Choroid plexus epithelial cell (primary cell): ENCODE measurements at regions not wholly inside any gene's neighbourhood (a gene's known extent, or its start where the extent isn't known, plus 50 kb on each side); places are given as distances from the start of the nearest gene placed in this dataset.
A peak's percentile ranks its signal among the peaks of the same experiment; 100 is the strongest.

Experiments used
- DNase-seq: peaks from one replicate; pipeline ENCODE4 v3.0.0-alpha.2; 2010; ENCODE audit warnings: low read depth
- H3K4me3 ChIP-seq: 2 replicates; pipeline ENCODE4 v1.5.1; 2011; ENCODE audit warnings: low read depth, mild to moderate bottlenecking, control low read depth, low read length, moderate library complexity
- CTCF ChIP-seq: conservative IDR thresholded peaks from 2 replicates; pipeline ENCODE4 v1.5.1; 2011; ENCODE audit warnings: low read depth, mild to moderate bottlenecking, control low read depth, inconsistent platforms, low read length, moderate library complexity

GRCh38 chr4:175946472-175947116 is 119.0 kb upstream of the WDR17 start:
- DNase-seq: no peak
- TF ChIP-seq CTCF: no peak
- H3K4me3 ChIP-seq: no peak overlapping the region

DNA sequence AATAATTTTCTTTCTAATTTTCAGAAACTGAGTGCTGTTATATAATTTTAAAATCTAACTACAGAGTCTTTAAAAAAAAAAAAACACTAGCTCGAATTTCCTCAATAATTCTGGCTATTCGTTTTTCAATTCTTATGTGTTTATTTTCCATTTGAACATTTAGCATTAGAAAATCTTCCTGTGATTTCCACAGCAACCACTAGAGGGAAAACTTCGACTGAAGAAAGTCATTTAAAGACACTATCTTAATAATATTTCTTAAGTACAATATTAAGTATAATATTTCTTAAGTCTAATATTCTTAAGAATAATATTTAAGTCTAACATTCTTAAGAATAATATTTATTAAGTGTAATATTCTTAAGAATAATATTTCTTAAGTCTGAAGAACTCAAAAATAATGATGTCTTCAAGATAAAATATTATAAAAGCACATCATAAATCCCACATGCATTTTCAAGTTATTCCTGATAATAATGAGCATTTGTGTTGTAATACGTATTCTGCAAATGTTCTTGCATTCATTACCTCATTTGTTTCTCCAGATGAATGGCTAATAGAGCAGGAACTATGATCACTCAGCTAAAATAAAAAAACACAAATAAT is 118.4 kb upstream of the WDR17 start:
- TF ChIP-seq CTCF: peak; percentile 64
- peak; percentile 66 for DNase-seq
- no peak overlapping the region for H3K4me3 ChIP-seq

- no peak for TF ChIP-seq CTCF
- H3K4me3 ChIP-seq: no peak overlapping the region
- peak; percentile 6 for DNase-seq
Observed at GRCh38 chr4:175951794-175952193, 113.8 kb upstream of the WDR17 start.

GRCh38 chr4:175953116-175953515 is 112.5 kb upstream of the WDR17 start:
- no peak overlapping the region for H3K4me3 ChIP-seq
- DNase-seq: no peak
- no peak for TF ChIP-seq CTCF

DNA sequence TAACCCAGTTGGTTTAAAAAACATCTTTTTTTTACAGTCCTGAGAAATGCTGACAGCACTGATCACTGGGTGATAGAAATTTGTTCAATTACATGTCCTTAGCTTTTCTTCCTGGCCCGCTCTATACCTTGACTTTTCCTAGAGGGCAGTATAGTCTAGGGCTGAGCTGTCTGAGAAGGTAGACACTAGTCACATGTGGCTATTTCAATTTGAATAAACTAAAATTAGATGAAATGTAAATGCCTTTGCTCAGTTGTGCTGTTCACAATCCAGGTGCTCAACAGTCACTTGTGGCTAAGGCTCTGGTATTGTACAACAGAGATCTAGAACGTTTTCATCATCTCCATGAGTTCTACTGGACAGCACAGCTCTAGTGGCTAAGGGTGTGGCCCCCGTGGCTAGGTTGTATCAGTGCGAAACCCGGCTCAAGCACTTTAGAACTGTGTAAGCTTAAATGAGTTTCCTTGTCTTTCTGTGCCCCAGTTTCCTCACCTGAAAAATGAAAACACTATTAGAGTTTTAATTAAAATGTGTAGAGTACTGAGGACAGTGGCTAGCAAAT is 111.6 kb upstream of the WDR17 start:
- TF ChIP-seq CTCF: peak; percentile 16
- no peak overlapping the region for H3K4me3 ChIP-seq
- peak; percentile 5 for DNase-seq

GRCh38 chr4:175954685-175955084 is 111.0 kb upstream of the WDR17 start:
- TF ChIP-seq CTCF: no peak
- no peak overlapping the region for H3K4me3 ChIP-seq
- no peak for DNase-seq

- H3K4me3 ChIP-seq: no peak overlapping the region
- TF ChIP-seq CTCF: no peak
- no peak for DNase-seq
Observed at GRCh38 chr4:175961604-175962003, 104.0 kb upstream of the WDR17 start.
